Adrenal gland (tissue), 5 donors: ENCODE measurements at regions not wholly inside any gene's neighbourhood (a gene's known extent, or its start where the extent isn't known, plus 50 kb on each side); places are given as distances from the start of the nearest gene placed in this dataset.

Source experiments
- CTCF ChIP-seq, 6 experiments: fragments of 450-650 bp in 4 of 6; fragments of 200-600 bp in 2 of 6; sonication (generic) in 1 of 6; IDR thresholded peaks; 1 replicate in 5 of 6; 2 replicates in 1 of 6; pipeline versions ENCODE4 v1.5.1 to v1.8.0; 2016 to 2021; ENCODE audit warnings: antibody characterized with exemption in 6 of 6, mild to moderate bottlenecking in 2 of 6, moderate library complexity in 1 of 6
- POLR2A ChIP-seq, 2 donors: fragments of 450-650 bp; IDR thresholded peaks; one replicate each; pipeline ENCODE4 v1.6.1; 2017; ENCODE audit warnings: antibody characterized with exemption in 2 of 2, mild to moderate bottlenecking in 2 of 2, moderate library complexity in 1 of 2
- donor health status: DM: no; HTN: no; CAD: no.

GRCh38 chr16:65494609-65495008, 372.7 kb upstream of the CDH11 start:
- TF ChIP-seq CTCF (IDR thresholded peaks at IDR 0.05) (no peak), POLR2A (IDR thresholded peaks at IDR 0.05) (no peak)
